GM04504 (cell line): ENCODE measurements at regions not wholly inside any gene's neighbourhood (a gene's known extent, or its start where the extent isn't known, plus 50 kb on each side); places are given as distances from the start of the nearest gene placed in this dataset.
"Not testable (repeated sequence)": the region's sequence is repeated elsewhere in the genome, so short reads cannot be mapped to it uniquely, and the experiment has no call there.

Source experiments
- DNase-seq: peaks from one replicate; pipeline ENCODE4 v3.0.0-alpha.2; 2012; ENCODE audit warnings: low read depth

DNA sequence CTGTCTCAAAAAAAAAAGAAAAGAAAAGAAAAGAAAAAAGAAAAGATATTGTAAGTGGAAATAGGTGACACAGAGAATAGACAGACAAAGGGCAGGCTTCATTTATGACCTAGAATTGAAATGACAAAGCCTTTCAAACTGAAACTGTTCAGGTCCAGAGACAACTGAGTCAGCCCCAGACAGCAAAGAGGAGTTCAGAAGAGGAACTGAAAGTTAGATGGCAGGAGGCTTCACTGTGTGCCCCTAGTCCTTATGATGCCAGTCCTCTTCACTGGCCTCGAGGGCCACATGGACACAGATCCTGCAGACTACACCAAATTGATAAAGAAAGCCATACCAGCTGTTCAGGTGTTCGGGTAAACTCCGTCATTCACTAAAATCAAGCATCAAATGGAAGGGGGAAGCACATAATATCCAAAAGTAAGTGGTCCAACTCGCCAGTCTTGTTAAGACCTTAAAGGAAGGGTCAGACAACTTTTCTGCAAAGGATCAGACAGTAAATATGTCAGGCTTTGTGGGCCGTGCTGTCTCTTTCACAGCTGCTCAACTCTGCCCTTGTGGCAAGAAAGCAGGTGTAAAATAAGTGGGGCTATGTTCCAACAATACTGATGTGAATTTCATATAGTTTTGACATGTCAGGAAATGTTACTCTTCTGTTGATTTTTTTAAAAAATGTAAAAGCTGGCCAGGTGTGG is 231.9 kb upstream of the MGAT5 start:
- no peak for DNase-seq

DNA sequence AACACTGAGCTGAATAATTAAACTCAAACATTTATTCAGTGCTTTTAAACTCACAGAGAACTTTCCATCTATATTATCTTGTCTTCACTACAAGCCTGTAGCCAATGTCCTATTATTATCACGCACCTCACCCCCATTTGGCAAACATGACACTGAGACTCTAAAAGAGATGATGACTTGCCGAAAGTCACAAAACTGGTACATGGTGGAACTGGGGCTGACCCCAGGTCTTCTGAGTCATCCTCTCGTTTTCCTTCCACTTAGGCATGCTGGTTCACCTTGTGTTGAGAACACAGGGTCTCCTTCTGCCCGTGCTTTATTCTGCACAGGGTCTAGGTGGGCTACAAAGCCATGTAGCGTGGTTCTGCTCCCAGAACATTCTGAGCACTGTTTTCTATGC is 230.0 kb upstream of the MGAT5 start:
- no peak for DNase-seq

DNA sequence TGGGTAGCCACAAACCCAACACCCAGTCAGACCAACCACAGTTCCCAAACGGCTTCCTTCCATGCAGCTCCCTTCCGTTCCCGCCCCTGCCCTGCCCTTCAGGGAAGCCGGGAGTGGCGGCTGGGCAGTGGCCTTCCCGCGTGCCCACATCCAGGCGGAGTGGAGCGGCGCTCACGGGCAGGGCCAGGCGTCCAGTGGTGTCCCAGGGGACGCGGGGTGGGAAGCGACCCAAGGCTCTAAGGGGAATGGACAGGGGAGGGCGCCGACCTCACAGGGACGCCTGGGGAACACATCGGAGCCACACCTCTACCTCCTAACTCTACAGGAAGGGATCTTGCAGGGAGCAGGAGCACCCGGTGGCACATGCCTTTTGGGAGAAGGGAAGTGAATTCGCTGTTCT is 225.9 kb upstream of the MGAT5 start:
- DNase-seq, result no peak

DNA sequence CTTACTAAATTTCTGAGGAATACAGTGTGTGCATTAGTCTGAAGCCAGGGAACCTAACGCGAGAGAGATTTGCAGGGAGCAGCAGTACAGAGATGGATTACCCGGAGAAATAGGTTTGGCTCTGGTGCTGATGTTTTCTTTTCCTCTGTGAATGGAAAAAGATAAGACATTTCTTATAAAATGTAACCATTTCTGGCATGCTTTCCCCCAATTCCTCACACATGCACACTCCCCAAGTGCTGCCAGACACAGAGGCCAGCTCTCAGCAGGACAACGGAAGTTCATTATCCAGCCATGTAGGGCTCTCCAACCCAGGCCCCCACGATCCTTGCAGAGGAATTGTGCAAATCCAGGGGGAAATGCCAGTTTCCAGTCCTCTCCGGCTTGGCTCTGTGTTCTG is 224.5 kb upstream of the MGAT5 start:
- no peak for DNase-seq

DNA sequence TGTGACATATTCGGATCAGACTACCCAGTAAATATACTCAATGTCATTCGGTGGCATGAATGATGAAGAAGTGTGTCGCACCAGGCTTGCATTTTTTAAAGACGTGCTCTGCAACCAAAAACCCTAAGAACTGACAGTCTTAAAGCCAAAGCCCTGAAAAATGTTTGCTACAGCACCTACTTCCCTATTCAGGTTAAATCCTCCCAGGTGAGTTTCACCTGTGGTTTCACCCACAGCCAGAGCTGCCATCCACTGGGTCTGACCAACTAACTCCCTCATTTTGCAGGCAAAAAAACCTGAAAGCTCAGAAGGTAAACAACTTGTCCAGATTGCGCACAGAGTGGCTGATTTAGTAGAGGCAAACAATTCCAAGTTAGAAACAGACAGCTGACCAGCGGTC is 222.3 kb upstream of the MGAT5 start:
- DNase-seq, result no peak

DNA sequence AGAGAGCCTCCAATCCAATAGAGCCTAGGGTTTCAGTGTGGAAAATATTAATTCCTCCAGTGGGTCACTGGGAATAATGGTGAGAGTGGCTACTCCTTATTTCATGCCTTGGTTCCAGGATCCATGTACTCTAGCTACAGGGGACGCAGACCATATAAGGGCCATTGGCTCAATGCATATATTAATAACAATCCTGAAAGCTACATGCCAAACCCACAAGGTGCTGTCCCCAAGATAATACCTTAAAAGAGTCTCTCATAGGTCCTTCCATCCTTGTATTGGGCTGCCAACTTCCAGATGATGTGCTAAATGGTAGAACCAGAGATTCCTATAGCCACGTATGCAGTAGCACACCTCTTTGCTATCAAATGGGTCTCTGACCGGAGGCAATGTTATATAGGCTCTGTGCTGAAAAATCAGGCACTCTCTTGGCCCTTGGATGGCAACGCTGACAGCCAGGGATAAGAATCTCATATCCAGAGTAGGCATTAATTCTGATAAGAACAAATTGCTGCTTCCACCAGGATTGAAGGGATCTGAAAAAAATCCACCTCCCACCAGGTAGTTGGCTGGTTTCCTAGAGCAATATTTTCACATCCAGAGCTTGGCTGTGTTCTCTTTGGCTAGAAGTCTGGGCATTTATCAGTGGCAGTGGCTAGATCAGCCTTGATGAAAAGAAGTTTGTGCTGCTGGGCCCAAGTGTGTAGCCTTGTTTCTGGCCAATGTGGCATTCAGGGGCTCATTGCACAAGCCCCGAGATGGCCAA is 218.1 kb upstream of the MGAT5 start:
- no peak for DNase-seq

DNA sequence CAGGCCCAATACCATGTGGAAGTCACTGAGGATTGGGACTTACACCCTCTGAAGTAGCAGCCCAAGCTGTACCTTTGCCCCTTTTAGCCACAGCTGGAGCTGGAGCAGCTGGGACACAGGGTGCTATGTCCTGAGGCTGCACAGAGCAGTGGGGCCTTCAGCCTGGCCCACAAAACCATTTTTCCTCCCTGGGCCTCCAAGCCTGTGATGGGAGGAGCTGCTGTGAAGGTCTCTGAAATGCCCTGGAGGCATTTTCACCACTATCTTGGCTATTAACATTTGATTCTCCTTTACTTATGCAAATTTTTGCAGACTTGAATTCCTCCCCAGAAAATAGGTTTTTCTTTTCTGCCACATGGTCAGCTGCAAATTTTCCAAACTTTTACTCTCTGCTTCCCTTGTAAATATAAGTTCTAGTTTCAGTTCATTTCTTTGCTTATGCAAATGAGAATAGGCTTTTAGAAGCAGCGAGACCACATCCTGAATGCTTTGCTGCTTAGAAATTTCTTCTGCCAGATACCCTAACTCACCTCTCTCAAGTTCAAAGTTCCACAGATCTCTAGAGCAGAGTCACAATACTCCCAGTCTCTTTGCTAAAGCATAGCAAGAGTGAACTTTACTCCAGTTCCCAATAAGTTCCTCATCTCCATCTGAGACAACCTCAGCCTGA is 213.8 kb upstream of the MGAT5 start:
- DNase-seq, result no peak

DNA sequence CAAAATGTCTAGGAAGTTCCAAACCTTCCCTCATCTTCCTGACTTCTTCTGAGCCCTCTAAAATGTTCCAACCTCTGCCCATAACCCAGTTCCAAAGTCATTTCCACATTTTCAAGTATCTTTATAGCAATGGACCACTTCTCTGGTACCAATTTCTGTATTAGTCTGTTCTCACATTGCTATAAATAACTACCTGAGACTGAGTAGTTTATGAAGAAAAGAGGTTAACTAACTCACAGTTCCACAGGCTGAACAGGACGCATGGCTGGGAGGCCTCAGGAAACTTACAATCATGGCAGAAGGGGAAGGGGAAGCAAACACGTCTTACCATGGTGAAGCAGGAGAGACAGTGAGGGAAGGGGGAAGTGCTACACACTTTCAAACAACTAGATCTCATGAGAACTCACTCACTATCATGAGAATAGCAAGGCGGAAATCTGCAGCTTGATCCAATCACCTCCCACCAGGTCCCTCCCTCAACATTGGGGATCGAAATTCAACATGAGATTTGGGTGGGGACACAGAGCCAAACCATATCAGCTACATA is 213.2 kb upstream of the MGAT5 start:
- DNase-seq, result not testable (repeated sequence)

DNA sequence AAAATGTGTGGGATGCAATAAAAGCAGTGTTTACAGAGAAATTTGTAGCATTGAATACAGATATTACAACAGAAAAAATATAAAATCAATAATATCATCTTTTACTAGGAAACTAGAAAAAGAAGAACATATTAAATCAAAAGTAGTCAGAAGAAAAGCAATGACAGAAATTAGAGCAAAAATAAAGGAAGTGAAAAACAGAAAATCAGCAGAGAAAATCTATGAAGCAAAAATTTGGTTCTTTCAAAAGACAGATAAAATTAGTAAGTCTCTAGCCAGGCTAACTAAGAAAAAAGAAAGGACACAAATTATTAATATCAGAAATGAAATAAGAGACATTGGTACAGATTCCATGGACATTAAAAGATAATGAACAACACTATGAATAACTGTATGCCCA is 212.0 kb upstream of the MGAT5 start:
- no peak for DNase-seq

DNA sequence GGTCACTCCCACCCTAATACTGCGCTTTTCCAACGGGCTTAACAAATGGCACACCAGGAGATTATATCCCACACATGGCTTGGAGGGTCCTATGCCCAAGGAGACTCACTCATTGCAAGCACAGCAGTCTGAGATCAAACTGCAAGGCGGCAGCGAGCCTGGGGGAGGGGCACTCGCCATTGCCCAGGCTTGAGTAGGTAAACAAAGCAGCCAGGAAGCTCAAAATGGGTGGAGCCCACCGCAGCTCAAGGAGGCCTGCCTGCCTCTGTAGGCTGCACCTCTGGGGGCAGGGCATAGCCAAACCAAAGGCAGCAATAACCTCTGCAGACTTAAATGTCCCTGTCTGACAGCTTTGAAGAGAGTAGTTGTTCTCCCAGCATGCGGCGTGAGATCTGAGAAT is 210.8 kb upstream of the MGAT5 start:
- not testable (repeated sequence) for DNase-seq

DNA sequence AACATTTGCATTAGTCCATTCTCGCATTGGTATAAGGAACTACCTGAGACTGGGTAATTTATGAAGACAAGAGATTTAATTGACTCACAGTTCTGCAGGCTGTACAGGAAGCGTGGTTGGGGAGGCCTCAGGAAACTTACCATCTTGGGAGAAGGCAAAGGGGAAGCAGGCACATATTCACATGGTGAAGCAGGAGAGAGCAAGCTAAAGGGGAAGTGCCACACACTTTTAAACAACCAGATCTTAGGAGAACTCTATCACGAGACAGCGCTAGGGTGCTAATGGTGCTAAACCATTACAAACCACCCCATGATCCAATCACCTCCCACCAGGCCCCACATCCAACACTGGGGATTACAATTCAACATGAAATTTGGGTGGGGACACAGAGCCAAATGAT is 201.7 kb upstream of the MGAT5 start:
- DNase-seq, result no peak

DNA sequence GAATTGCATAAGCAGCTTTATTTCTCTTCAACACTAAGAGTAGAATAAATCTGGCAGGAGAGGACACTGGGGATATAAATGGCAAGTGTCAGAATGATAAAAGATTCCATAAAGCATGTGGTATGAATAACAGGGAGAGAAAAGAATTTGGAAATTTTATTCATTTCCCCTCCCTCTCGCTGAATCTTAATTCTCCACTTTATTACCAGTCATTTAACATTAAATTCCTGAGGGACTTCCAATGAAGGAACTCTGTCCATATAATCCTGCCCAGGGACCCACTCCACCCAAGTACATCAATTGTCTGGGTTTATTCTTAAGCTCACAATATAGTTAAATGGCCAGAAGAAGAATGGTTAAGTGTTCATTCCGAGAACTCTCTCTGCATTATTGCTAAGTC is 197.7 kb upstream of the MGAT5 start:
- DNase-seq, result no peak

DNA sequence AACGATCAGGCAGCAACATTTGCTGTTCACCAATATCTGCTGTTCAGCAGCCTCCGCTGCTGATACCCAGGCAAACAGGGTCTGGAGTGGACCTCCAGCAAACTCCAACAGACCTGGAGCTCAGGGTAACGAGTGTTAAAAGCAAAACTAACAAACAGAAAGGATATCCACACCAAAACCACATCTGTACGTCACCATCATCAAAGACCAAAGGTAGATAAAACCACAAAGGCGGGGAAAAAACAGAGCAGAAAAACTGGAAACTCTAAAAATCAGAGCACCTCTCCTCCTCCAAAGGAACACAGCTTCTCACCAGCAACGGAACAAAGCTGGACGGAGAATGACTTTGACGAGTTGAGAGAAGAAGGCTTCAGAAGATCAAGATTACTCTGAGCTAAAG is 192.8 kb upstream of the MGAT5 start:
- not testable (repeated sequence) for DNase-seq

DNA sequence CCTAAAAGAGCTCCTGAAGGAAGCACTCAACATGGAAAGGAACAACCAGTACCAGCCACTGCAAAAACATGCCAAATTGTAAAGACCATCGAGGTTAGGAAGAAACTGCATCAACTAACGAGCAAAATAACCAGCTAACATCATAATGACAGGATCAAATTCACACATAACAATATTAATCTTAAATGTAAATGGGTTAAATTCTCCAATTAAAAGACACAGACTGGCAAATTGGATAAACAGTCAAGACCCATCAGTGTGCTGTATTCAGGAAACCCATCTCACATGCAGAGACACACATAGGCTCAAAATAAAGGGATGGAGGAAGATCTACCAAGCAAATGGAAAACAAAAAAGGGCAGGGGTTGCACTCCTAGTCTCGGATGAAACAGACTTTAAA is 191.6 kb upstream of the MGAT5 start:
- DNase-seq, result not testable (repeated sequence)

DNA sequence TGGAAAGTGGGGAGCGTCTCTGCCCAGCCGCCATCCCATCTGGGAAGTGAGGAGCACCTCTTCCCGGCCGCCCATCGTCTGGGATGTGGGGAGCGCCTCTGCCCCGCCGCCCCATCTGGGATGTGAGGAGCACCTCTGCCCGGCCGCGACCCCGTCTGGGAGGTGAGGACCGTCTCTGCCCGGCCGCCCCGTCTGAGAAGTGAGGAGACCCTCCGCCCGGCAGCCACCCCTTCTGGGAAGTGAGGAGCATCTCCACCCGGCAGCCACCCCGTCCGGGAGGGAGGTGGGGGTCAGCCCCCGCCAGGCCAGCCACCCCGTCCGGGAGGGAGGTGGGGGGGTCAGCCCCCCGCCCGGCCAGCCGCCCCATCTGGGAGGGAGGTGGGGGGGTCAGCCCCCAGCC is 190.0 kb upstream of the MGAT5 start:
- DNase-seq, result not testable (repeated sequence)

DNA sequence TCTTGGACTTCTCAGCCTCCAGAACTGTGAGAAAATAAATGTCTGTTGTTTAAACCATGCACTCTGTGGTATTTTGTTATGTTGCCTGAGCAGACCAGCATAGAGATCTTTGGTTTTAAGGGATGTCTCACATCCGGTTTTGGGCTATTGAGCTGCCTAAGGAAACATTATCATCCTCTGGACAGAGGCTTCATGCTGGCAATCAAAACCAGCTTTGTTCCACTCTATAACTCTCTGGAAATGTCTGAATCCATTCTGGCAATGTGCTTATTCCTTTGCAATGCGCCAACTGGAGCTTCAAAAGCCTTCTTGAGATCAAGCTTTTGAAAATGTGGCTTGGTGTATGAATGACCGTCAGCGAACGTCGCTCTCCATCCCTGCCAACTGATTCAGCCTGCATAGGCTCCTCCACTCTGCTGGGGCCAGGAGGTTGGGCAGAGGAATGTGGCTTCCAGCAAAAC is 183.6 kb upstream of the MGAT5 start:
- no peak for DNase-seq

DNA sequence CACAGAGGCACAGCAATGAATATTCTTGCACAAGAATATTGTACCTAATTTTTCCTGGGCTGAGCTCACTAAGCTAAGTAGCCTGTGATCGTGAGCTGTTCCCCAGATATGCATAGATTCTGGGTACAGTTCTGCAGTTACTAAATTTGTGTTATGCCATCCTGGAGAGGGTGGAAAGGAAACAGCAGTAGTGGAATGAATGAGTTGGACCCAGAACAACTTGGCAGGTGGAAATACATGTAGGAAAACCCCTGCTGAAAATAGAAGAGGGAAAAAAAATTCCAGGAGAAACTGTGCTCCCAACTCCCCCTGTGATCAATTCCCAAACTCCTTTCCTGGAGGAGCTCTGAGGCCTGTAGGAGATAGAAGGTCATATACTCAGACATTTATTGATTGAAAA is 181.5 kb upstream of the MGAT5 start:
- no peak for DNase-seq

DNA sequence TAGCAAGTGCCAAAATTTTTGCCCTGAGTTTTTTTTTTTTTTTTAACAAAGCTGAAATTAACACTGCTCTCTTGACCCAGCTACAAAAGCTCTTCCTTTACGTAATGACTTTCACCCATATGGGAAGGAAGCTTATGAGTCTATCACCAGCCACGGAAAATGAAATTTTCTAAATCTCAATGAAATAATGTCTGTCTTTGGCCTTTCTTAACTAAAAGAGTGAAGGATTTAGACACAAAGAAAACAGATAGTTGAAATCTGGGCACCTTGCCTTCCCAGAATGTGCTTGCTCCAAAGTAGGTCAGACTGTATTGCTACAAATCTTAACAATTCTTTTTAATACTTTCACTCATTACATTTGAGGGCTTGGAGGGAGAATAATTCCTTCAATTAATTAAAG is 180.8 kb upstream of the MGAT5 start:
- no peak for DNase-seq

DNA sequence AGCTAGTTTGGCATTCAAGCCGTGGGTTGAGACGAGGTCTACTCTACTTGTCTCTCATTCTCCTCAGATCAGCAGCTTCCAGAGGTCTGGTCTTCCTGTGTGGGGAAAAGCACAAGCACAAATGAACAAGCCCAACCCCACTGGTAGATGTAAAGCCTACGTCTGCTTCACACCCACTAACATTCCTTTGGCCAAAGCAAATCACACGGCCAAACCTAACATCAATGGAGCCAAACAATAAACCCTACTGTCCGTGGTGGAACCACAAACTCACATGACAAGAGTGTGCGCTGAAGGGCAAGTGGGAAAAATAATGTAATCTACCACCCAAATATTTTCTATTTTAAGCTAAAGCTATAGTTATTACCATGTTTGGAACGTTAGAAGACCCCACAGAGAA is 179.3 kb upstream of the MGAT5 start:
- no peak for DNase-seq

DNA sequence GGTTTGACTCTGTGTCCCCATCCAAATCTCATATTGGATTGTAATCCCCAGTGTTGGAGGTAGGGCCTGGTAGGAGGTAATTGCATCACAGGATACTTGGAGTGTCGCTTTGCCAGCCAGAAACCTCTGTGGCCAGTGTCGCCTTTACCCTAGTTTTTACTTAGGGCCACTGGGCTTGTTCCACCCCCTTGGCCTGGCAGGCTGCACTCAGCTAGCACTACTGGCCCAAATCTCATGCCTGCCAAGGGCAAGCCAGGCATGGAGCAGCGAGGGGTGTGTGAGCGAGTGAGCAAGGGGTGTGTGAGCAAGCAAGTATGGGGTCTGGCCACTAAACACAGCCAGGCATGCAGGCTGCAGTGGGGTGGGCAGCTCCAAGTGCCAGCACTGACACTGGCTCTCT is 178.7 kb upstream of the MGAT5 start:
- no peak for DNase-seq

DNA sequence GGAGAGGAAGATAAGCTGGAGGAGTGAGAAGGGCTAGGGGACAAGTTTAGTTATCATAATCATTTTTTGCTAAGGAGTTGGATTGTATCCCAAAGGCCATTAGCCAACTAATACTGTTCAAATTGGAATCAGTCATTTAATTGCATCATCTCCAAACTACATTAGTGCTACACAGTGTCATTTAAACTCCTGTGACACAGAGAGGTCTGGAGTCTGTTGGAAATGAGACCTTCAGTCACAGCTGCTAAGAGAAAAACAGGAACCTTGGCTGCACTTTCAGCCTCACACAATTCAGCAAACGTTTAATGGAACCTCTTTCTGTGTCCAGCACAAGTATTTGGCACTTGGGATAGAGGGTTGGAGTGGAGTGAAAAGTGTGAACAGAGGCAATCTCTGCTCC is 175.5 kb upstream of the MGAT5 start:
- DNase-seq, result no peak

DNA sequence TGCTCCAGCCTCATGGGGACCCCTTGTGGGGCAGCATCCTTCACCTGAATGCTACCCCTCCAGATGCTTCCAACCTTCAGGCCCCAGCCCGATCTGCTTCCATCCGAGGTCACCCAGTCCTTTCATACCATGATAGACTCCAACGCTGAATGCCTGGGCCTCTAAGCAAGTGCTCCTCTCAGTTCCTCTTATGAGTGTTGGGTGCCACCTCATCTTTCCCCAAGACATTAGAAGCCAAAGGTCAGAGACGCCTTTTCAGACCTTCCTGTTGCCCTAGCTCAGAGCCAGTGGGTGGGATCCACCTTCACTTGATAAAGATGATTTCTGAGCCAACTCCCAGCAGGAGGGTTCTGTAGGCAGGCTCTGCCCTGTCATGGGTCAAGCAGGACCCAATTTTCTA is 174.5 kb upstream of the MGAT5 start:
- no peak for DNase-seq
